ENCODE measurements at regions not wholly inside any gene's neighbourhood (a gene's known extent, or its start where the extent isn't known, plus 50 kb on each side); places are given as distances from the start of the nearest gene placed in this dataset.

DNA sequence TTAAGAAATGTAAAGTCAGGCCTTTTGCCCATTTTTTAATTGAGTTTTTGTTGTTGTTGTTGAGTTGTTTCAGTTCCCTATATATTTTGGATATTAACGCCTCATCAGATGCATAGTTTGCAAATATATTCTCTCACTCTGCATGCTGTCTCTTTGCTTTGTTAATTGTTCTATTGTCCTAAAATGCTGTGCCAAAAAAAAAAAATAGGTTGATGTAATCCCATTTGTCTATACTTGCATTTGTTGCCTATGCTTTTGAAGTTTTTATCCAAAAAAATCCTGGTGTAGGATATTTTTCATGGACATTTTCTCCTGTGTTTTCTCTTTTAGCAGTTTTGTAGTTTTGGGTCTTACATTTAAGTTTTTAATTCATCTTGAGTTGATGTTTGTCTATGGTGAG, 163.3 kb upstream of the STARD13 start:
- Histone ChIP-seq H3K27ac (ENCODE audit: low read length in 2 of 2) (no peak overlapping the region), H3K4me3 (ENCODE audit: control extremely low read depth in 1 of 5, extremely low read depth in 1 of 5, insufficient read depth in 1 of 5, low read depth in 2 of 5, low read length in 4 of 5) (no peak overlapping the region), H3K9me3 (ENCODE audit: control extremely low read depth in 1 of 3, control insufficient read depth in 2 of 3, insufficient read depth in 1 of 3, low read length in 2 of 3) (no peaks in the 10 kb centered on the region), H3K79me2 (ENCODE audit: control insufficient read depth, insufficient read depth, low read length) (no peaks in the 10 kb centered on the region), H3K4me2 (replicated peaks; ENCODE audit: low read depth, low read length, poor library complexity, severe bottlenecking) (no peak overlapping the region), H3K27me3 (replicated peaks in 1 of 4; ENCODE audit: control extremely low read depth in 1 of 4, control insufficient read depth in 3 of 4, insufficient read depth in 4 of 4, low read length in 3 of 4) (no peaks in the 10 kb centered on the region), H4K20me1 (ENCODE audit: control insufficient read depth, insufficient read depth, low read length, poor library complexity, severe bottlenecking) (no peaks in the 10 kb centered on the region), H3K36me3 (replicated peaks in 1 of 2; ENCODE audit: control extremely low read depth in 1 of 2, control insufficient read depth in 1 of 2, extremely low read depth in 1 of 2, insufficient read depth in 2 of 2, low read length in 1 of 2) (no peaks in the 10 kb centered on the region), H3K4me1 (ENCODE audit: control insufficient read depth in 2 of 2, insufficient read depth in 2 of 2, low read length in 2 of 2) (no peaks in the 10 kb centered on the region), H2AFZ (ENCODE audit: insufficient read depth, low read depth, low read length, poor library complexity, severe bottlenecking) (no peak overlapping the region), H3K9ac (ENCODE audit: low read length) (no peak overlapping the region)
- WGBS (ENCODE audit: insufficient coverage), result no CpG with 5 or more reads among the region's 1 CpG
- Mint-ChIP-seq H3K9me3 (ENCODE audit: insufficient read depth) (no peaks in the 10 kb centered on the region), H3K4me3 (no peak overlapping the region), H3K27ac (no peak overlapping the region), H3K27me3 (peaks cover 10% of the 10 kb centered on the region), H3K4me1 (no peaks in the 10 kb centered on the region)
- ATAC-seq (ENCODE audit: low read depth), result no peak
- TF ChIP-seq, protein P1, sequence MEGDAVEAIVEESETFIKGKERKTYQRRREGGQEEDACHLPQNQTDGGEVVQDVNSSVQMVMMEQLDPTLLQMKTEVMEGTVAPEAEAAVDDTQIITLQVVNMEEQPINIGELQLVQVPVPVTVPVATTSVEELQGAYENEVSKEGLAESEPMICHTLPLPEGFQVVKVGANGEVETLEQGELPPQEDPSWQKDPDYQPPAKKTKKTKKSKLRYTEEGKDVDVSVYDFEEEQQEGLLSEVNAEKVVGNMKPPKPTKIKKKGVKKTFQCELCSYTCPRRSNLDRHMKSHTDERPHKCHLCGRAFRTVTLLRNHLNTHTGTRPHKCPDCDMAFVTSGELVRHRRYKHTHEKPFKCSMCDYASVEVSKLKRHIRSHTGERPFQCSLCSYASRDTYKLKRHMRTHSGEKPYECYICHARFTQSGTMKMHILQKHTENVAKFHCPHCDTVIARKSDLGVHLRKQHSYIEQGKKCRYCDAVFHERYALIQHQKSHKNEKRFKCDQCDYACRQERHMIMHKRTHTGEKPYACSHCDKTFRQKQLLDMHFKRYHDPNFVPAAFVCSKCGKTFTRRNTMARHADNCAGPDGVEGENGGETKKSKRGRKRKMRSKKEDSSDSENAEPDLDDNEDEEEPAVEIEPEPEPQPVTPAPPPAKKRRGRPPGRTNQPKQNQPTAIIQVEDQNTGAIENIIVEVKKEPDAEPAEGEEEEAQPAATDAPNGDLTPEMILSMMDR (IDR thresholded peaks at IDR 0.05), result no peak
- TF ChIP-seq EZH2 (IDR thresholded peaks at IDR 0.05; ENCODE audit: borderline replicate concordance, insufficient read depth, low read depth, low read length, poor library complexity, severe bottlenecking), result no peak
- intact Hi-C loops (cut with micrococcal nuclease), result no loop called here
- CTCF ChIA-PET, result no interaction called here
- POLR2A ChIA-PET, result no interaction called here
- DNase-seq, result no peak

DNA sequence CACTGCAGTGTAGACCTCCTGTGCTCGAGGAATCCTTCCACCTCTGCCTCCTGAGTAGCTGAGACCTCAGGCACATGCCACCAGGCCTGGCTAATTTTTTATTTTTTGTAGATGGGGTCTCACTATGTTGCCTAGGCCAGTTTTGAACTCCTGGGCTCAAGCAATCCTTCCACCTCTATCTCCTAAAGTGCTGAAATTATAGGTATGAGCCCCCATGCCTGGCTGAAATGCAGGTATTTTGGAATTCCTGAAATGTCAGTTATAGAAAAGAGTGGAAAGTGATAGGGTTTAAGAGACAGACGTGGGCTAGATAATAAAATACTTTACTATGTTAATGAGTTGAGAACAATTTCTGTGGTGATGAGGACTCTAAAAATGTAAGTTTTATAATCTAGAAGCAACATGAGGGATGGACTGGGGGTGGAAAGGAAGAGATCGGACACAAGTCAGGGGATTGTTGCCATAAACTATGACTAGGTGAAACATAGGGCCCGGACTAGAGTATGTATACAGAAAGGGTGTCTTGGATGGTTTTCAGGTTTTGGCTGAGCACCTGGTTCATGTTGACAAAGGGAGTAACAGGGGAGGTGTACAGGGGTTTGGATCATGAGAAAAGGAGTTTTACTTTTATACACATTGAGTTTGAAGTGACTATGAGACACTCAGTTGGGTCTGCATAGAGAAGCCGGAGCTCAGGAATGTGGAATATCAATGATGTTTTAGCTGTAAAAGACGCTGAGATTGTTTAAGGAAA, 165.6 kb upstream of the STARD13 start:
- Histone ChIP-seq H3K36me3 (replicated peaks in 1 of 2; ENCODE audit: control extremely low read depth in 1 of 2, control insufficient read depth in 1 of 2, extremely low read depth in 1 of 2, insufficient read depth in 2 of 2, low read length in 1 of 2) (no peaks in the 10 kb centered on the region), H2AFZ (ENCODE audit: insufficient read depth, low read depth, low read length, poor library complexity, severe bottlenecking) (no peak overlapping the region), H3K9me3 (ENCODE audit: control extremely low read depth in 1 of 3, control insufficient read depth in 2 of 3, insufficient read depth in 1 of 3, low read length in 2 of 3) (no peaks in the 10 kb centered on the region), H3K4me2 (replicated peaks; ENCODE audit: low read depth, low read length, poor library complexity, severe bottlenecking) (no peak overlapping the region), H3K79me2 (ENCODE audit: control insufficient read depth, insufficient read depth, low read length) (no peaks in the 10 kb centered on the region), H3K9ac (ENCODE audit: low read length) (no peak overlapping the region), H3K27me3 (replicated peaks in 1 of 4; ENCODE audit: control extremely low read depth in 1 of 4, control insufficient read depth in 3 of 4, insufficient read depth in 4 of 4, low read length in 3 of 4) (no peaks in the 10 kb centered on the region), H3K4me3 (ENCODE audit: control extremely low read depth in 1 of 5, extremely low read depth in 1 of 5, insufficient read depth in 1 of 5, low read depth in 2 of 5, low read length in 4 of 5) (no peak overlapping the region), H3K4me1 (ENCODE audit: control insufficient read depth in 2 of 2, insufficient read depth in 2 of 2, low read length in 2 of 2) (no peaks in the 10 kb centered on the region), H4K20me1 (ENCODE audit: control insufficient read depth, insufficient read depth, low read length, poor library complexity, severe bottlenecking) (no peaks in the 10 kb centered on the region), H3K27ac (ENCODE audit: low read length in 2 of 2) (no peak overlapping the region)
- intact Hi-C loops (cut with micrococcal nuclease), result no loop called here
- ChIA-PET POLR2A (no interaction called here), CTCF (interaction anchor here (0.6 kb wide), 1 partner anchor 1063 kb away, joined by 3 read pairs; no protein-coding TSS in a partner anchor)
- no peaks in the 10 kb centered on the region for H3K9me3 Mint-ChIP-seq (ENCODE audit: insufficient read depth)
- peaks cover 10% of the 10 kb centered on the region for H3K27me3 Mint-ChIP-seq
- 98% methylated on average over 5 of the region's 6 CpGs for WGBS (ENCODE audit: insufficient coverage)
- ATAC-seq (ENCODE audit: low read depth) (no peak), DNase-seq (no peak)
- TF ChIP-seq, protein P1 (IDR thresholded peaks at IDR 0.05), result no peak
- TF ChIP-seq EZH2 (IDR thresholded peaks at IDR 0.05; ENCODE audit: borderline replicate concordance, insufficient read depth, low read depth, low read length, poor library complexity, severe bottlenecking), result no peak
- H3K4me3 Mint-ChIP-seq, result no peak overlapping the region
- H3K27ac Mint-ChIP-seq, result no peak overlapping the region
- no peaks in the 10 kb centered on the region for H3K4me1 Mint-ChIP-seq

Data from B cell (primary cell).